ENCODE measurements at regions not wholly inside any gene's neighbourhood (a gene's known extent, or its start where the extent isn't known, plus 50 kb on each side); places are given as distances from the start of the nearest gene placed in this dataset.
"Not testable (repeated sequence)": the region's sequence is repeated elsewhere in the genome, so short reads cannot be mapped to it uniquely, and the experiment has no call there.

DNA sequence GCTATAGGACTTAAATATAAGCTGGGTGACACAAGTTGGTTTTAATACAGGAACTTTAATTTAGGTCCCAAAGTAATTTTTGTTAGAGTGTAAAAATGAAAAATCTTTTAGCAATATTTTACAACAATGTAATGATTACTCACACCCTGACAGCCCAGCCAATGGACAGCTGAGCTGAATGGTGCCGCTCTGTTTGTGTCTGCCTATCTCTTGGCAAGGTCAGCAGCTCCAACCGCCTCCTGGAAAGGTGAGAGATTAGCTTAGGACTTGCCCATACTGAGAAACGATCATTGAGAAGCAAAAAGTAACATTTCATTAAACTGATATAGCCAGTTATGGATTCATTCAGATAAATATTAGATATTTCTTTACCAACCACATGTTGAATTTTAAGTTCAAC, 463.6 kb upstream of the CD180 start:
- H3K27me3 Mint-ChIP-seq = no peaks in the 10 kb centered on the region
- no peak overlapping the region for H3K27ac Mint-ChIP-seq
- intact Hi-C loops (cut with micrococcal nuclease) = no loop called here
- H3K4me1 Mint-ChIP-seq = no peaks in the 10 kb centered on the region
- H3K9me3 Mint-ChIP-seq = peaks cover 7% of the 10 kb centered on the region
- no peak overlapping the region for H3K4me3 Mint-ChIP-seq
- no peaks in the 10 kb centered on the region for H3K36me3 Mint-ChIP-seq (ENCODE audit: low read depth)
- DNase-seq = no peak

DNA sequence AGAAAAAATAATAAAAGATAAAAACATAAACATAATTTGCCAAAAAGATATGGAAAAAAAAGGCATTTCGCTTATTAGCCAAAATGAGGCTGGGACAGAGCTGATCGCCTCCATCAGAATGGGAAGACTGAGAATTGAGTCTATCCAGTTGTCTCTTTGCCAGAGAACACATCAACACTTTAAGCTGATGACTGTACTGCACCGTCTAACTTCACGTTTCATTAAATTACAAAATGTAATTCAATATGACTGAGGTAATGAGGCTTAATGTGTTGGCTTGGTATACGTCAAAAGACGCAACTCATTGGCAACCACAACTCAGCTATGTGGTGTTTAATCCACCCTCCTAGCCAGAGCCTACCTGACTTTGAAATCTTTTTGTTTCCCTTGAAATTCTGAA, 462.7 kb upstream of the CD180 start:
- no peak overlapping the region for H3K27ac Mint-ChIP-seq
- no peaks in the 10 kb centered on the region for H3K36me3 Mint-ChIP-seq (ENCODE audit: low read depth)
- no peak overlapping the region for H3K4me3 Mint-ChIP-seq
- peaks cover 7% of the 10 kb centered on the region for H3K9me3 Mint-ChIP-seq
- no peaks in the 10 kb centered on the region for H3K4me1 Mint-ChIP-seq
- H3K27me3 Mint-ChIP-seq = no peaks in the 10 kb centered on the region
- intact Hi-C loops (cut with micrococcal nuclease) = no loop called here
- no peak for DNase-seq

DNA sequence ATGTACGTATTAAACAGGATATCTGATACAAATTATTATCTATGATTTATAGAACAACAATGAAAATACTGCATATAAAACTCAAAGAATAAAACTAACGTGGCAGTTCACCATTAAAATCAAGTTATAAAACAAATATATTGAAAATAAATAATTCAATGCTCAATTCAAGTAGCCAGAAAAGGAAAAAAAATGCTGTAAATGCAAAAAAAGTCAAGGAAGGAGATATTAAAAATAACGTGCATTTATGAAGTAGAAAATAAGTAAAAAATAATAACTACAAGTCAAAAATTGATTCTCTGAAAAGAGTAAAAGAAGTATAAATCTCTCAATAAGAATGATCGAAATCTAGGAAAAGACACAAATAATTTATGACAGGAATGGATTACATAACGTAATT, 460.5 kb upstream of the CD180 start:
- Mint-ChIP-seq H3K36me3 (ENCODE audit: low read depth) (no peaks in the 10 kb centered on the region), H3K27me3 (no peaks in the 10 kb centered on the region), H3K9me3 (no peaks in the 10 kb centered on the region), H3K27ac (no peak overlapping the region), H3K4me3 (no peak overlapping the region), H3K4me1 (no peaks in the 10 kb centered on the region)
- DNase-seq = no peak
- intact Hi-C loops (cut with micrococcal nuclease) = no loop called here

DNA sequence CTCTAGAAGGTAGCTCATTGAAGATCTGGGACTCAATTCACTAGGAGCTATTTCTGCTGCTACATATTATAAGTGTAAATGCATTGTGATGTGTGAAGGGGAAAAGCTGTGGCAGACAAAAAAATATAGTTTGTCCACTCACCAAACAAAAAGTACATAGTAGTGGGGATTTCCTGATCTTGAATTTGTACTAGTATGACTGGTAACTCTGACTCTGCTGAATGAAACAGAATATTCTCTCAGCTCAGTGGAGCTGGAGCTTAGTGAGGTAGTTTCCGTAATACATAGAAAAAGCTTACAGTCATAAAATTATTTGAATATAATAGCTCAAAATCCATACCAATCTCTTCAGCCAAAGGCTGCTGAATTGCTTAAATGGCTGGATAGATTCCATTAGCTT, 455.6 kb upstream of the CD180 start:
- no peak overlapping the region for H3K27ac Mint-ChIP-seq
- no peak overlapping the region for H3K4me3 Mint-ChIP-seq
- no peaks in the 10 kb centered on the region for H3K27me3 Mint-ChIP-seq
- no peaks in the 10 kb centered on the region for H3K9me3 Mint-ChIP-seq
- intact Hi-C loops (cut with micrococcal nuclease) = no loop called here
- no peaks in the 10 kb centered on the region for H3K4me1 Mint-ChIP-seq
- DNase-seq = no peak
- no peaks in the 10 kb centered on the region for H3K36me3 Mint-ChIP-seq (ENCODE audit: low read depth)

DNA sequence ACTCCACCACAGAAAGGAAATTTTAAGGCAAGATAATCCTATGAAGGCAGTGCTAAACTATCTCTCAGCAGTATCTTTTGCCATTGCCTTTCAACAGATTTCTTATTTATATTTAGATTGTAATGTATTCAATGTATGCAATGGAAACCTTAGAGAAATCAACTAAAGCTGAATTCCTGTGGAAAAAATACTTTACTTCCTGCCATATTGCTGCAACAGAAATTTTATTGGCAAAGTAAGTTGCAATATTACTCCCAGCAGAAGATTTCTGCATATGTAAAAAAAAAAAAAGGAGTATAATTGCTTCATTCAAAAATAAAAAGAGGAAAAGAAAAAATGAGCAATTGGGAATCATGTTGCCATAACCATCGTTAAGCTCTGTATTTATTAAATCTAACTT, 454.6 kb upstream of the CD180 start:
- H3K36me3 Mint-ChIP-seq (ENCODE audit: low read depth) = no peaks in the 10 kb centered on the region
- no peaks in the 10 kb centered on the region for H3K27me3 Mint-ChIP-seq
- H3K4me1 Mint-ChIP-seq = no peaks in the 10 kb centered on the region
- no peak overlapping the region for H3K4me3 Mint-ChIP-seq
- H3K27ac Mint-ChIP-seq = no peak overlapping the region
- no peak for DNase-seq
- intact Hi-C loops (cut with micrococcal nuclease) = no loop called here
- no peaks in the 10 kb centered on the region for H3K9me3 Mint-ChIP-seq

DNA sequence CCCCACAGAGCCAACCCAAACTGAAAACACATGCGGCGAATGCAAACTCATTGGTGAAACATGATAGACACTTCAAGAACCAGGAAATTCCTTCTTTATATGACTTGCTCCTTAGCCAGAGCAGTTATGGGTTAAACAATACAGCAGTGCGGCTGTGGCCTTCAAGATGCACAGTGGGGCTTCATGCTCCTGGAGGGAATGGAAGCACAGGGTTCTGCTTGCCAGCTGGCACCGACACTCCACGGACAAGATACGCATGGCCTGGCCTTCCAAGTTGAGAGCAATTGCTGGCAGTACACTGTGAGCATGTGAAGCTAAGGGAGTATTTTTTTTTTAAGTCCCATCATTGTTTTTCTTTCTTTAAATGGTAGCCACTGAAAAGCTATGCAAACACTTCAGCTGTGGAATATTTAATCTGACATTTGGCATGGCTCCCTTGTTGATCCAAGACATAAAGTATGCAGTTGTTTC, 451.6 kb upstream of the CD180 start:
- Mint-ChIP-seq H3K4me3 (no peak overlapping the region), H3K27me3 (no peaks in the 10 kb centered on the region), H3K36me3 (ENCODE audit: low read depth) (no peaks in the 10 kb centered on the region), H3K27ac (no peak overlapping the region), H3K4me1 (no peaks in the 10 kb centered on the region), H3K9me3 (no peaks in the 10 kb centered on the region)
- no peak for DNase-seq
- intact Hi-C loops (cut with micrococcal nuclease) = no loop called here

DNA sequence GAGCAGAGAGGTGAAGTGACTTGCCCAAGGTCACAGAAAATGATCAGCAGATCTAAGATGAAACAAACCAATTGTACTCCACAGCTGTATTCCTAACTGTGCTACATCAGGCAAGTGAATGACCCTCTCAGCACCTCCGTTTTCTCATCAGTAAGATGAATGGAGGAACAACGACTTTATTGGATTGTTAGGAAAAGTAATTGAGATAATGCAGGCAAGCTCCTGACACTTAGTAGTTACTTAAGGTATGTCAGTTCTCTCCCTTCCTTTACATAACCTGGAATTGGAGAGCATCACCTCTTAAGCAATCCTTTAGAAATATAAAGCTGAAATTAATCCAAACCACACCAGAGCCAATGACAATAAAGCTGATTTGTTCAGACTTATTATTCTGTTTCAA, 451.2 kb upstream of the CD180 start:
- Mint-ChIP-seq H3K27me3 (no peaks in the 10 kb centered on the region), H3K4me3 (no peak overlapping the region), H3K36me3 (ENCODE audit: low read depth) (no peaks in the 10 kb centered on the region), H3K4me1 (no peaks in the 10 kb centered on the region), H3K9me3 (no peaks in the 10 kb centered on the region), H3K27ac (no peak overlapping the region)
- intact Hi-C loops (cut with micrococcal nuclease) = no loop called here
- no peak for DNase-seq

DNA sequence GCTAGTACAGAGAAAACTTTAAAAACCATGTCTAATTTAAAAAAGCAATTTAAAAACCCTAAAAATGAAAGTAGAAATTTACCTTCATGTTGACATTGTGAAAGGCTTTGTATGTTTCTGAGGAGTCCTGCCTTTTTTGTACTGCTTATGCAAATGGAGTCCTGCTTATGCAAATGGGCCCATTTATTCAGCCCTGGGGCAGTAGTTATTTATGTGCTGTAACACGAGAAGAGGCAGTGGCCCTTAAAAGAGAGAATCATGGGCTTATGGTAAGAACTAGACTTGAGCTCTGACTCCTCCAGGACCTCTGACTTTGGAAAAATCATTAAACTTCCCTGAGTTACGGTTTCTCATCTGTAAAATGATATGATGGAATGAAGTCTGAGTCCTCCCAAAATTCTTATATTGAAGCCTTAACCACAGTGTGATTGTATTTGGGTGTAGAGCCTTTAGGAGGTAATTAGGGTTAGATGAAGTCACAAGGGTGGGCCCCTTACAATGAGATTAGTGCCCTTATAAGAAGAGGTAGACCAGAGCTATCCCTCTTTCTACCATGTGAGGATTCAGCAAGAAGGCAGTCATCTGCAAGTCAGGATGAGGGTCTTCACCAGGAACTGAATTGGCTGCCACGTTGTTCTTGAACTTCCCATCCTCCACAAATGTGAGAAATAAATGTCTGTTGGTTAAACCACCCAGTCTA, 447.8 kb upstream of the CD180 start:
- intact Hi-C loops (cut with micrococcal nuclease) = no loop called here
- no peaks in the 10 kb centered on the region for H3K9me3 Mint-ChIP-seq
- H3K4me3 Mint-ChIP-seq = no peak overlapping the region
- no peak for DNase-seq
- H3K27me3 Mint-ChIP-seq = no peaks in the 10 kb centered on the region
- no peaks in the 10 kb centered on the region for H3K4me1 Mint-ChIP-seq
- H3K27ac Mint-ChIP-seq = no peak overlapping the region
- H3K36me3 Mint-ChIP-seq (ENCODE audit: low read depth) = no peaks in the 10 kb centered on the region

DNA sequence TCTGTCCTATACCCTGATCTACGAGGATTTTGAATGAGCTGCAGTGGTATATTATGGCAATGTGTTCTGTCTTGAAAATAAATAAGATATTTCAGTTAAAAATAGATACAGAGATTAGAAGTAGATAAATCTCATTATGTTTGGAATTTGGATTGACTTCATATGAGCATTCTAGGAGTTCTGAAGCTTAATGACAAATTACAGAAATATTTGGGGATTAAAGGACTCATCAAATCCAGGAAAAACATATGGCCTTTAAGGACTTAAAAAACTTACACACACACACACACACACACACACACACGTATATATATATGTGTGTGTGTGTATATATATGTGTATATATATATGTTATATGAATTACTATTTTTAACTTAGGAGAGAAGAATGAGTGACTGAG, 446.9 kb upstream of the CD180 start:
- no peak for DNase-seq
- intact Hi-C loops (cut with micrococcal nuclease) = no loop called here
- Mint-ChIP-seq H3K4me1 (no peaks in the 10 kb centered on the region), H3K36me3 (ENCODE audit: low read depth) (no peaks in the 10 kb centered on the region), H3K27me3 (no peaks in the 10 kb centered on the region), H3K4me3 (no peak overlapping the region), H3K27ac (no peak overlapping the region), H3K9me3 (no peaks in the 10 kb centered on the region)

DNA sequence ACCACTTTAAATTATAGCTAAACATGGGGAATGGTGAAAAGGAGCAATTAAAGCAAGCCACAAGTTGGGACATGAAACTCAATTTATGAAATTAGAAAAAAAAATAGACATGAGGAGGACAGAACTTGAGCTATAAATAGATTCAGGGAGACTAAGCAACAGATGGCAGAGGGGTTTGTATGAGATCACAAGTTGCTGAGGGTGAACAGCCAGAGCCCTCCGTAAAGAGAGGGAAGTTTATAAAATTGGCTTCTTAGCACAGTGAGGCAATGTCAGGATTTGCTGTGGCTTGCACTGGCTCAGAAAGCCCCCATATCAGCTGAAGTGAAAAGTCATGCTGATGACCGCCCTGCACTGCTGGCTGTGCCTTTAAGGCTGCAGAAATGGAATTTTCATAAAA, 443.4 kb upstream of the CD180 start:
- no peak for DNase-seq
- intact Hi-C loops (cut with micrococcal nuclease) = no loop called here
- no peaks in the 10 kb centered on the region for H3K4me1 Mint-ChIP-seq
- H3K4me3 Mint-ChIP-seq = no peak overlapping the region
- H3K27me3 Mint-ChIP-seq = no peaks in the 10 kb centered on the region
- no peaks in the 10 kb centered on the region for H3K36me3 Mint-ChIP-seq (ENCODE audit: low read depth)
- H3K9me3 Mint-ChIP-seq = peaks cover 3% of the 10 kb centered on the region
- H3K27ac Mint-ChIP-seq = no peak overlapping the region

DNA sequence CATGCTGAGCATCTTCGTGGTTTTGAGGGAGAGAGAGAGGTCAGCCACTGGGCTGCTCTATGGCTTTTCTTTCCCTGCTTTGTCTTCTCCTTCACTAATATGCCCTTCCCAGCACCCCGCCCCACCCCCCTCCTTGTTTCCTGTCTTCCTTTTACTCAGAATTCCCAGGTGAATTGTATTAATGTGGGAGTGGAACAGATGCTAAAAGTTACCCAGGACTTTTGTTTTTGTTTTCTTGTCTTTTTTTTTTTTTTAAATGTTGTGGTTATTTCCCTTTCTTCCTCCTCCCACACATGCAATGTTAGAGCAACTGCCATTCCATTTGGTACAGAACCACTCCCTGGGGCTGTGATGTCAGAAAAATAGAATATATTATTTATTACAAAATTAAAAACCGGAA, 442.7 kb upstream of the CD180 start:
- Mint-ChIP-seq H3K9me3 (peaks cover 3% of the 10 kb centered on the region), H3K27me3 (no peaks in the 10 kb centered on the region), H3K27ac (no peak overlapping the region), H3K4me3 (no peak overlapping the region), H3K4me1 (no peaks in the 10 kb centered on the region), H3K36me3 (ENCODE audit: low read depth) (no peaks in the 10 kb centered on the region)
- no peak for DNase-seq
- intact Hi-C loops (cut with micrococcal nuclease) = no loop called here

DNA sequence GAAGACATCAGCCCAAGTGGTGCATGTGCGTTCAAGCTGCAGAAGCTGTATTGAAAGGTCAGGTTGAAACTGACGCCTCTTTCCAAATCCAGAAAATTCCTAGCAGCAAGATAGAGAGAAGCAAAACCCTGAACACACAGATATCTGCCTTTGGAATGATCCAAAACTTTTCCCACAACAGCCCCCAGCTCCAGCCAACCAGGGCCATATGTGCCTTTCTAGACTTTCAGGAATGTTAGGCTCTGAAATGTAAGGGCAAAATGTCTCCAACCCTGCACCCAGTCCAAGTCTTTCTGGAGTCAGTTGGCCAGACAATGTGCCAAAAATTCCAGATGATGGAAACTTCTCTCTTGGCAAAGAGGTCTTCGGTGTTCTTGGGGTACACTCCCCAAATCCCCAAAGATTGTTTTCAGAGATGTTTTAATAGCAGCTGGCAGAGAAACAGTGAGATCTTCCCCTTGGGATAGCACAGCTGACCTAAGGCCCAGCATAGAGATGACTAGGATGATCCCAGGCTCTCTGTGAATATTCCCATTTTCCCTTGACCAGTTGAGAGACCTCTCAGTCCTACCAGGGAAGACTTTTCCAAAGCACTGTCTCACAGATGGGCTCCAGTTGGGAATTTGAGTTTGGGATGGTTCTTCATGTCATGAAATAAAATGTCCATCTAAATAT, 440.4 kb upstream of the CD180 start:
- Mint-ChIP-seq H3K36me3 (ENCODE audit: low read depth) (no peaks in the 10 kb centered on the region), H3K27me3 (no peaks in the 10 kb centered on the region), H3K4me3 (no peak overlapping the region), H3K4me1 (no peaks in the 10 kb centered on the region), H3K9me3 (peaks cover 3% of the 10 kb centered on the region), H3K27ac (no peak overlapping the region)
- intact Hi-C loops (cut with micrococcal nuclease) = no loop called here
- no peak for DNase-seq

DNA sequence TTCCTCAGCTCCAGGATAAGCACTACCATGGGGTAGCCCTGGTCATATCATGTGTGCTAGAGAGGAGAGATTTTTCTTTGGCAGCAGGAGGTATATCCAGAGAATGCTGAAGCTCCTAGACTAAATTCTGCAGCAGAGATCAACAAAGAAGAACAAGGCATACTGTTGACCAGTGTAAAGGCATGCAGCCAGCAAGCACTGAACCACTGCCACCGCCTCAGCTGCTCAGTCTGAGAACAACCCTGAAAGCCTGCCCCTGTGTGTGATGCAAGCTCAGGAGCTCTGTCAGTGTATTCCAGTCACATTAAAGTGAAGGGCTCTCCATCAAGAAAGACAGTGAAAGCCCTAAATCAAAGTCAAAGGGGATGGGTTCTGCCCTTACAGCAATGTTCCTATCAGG, 439.5 kb upstream of the CD180 start:
- Mint-ChIP-seq H3K9me3 (peaks cover 3% of the 10 kb centered on the region), H3K27ac (no peak overlapping the region), H3K4me1 (no peaks in the 10 kb centered on the region), H3K27me3 (no peaks in the 10 kb centered on the region), H3K36me3 (ENCODE audit: low read depth) (no peaks in the 10 kb centered on the region), H3K4me3 (no peak overlapping the region)
- DNase-seq = no peak
- intact Hi-C loops (cut with micrococcal nuclease) = no loop called here

DNA sequence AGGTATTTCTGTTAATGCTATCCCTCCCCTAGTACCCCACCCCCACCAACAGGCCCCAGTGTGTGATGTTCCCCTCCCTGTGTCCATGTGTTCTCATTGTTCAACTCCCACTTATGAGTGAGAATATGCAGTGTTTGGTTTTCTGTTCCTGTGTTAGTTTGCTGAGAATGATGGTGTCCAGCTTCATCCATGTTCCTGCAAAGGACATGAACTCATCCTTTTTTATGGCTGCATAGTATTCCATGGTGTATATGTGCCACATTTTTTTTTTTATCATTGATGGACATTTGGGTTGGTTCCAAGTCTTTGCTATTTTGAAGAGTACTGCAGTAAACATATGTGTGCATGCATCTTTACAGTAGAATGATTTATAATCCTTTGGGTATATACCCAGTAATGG, 430.5 kb upstream of the CD180 start:
- H3K9me3 Mint-ChIP-seq = peaks cover 14% of the 10 kb centered on the region
- intact Hi-C loops (cut with micrococcal nuclease) = not testable (repeated sequence)

DNA sequence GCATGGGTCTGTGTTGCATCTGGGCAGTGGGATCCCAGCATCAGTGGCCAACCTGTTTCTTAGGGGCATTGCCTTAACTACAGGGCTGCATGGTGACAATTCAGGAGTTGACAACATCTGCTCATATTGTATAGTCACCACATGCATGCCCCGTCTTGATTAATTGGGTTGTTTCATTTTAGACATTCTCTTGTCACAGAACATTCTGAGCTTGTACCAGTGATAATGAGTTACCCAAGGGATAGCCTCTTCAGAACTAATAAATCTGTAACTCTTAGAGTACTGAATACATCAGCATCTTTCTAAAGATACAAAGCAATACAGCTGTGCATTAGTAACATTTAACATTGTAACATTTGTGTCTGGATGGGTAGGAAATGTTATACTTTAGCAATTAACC, 426.5 kb upstream of the CD180 start:
- intact Hi-C loops (cut with micrococcal nuclease) = no loop called here
- H3K27me3 Mint-ChIP-seq = peaks cover 1% of the 10 kb centered on the region
- no peak overlapping the region for H3K27ac Mint-ChIP-seq
- H3K9me3 Mint-ChIP-seq = peaks cover 6% of the 10 kb centered on the region
- H3K36me3 Mint-ChIP-seq (ENCODE audit: low read depth) = no peaks in the 10 kb centered on the region
- no peaks in the 10 kb centered on the region for H3K4me1 Mint-ChIP-seq
- no peak for DNase-seq
- H3K4me3 Mint-ChIP-seq = no peak overlapping the region

More for the DNA sequence above, 430.5 kb upstream of the CD180 start:
- not testable (repeated sequence) for H3K27ac Mint-ChIP-seq; H3K4me1 Mint-ChIP-seq; H3K36me3 Mint-ChIP-seq (ENCODE audit: low read depth); DNase-seq; H3K27me3 Mint-ChIP-seq; H3K4me3 Mint-ChIP-seq
